Muscle of arm (tissue), 1 donor: ENCODE measurements at regions not wholly inside any gene's neighbourhood (a gene's known extent, or its start where the extent isn't known, plus 50 kb on each side); places are given as distances from the start of the nearest gene placed in this dataset.
"Not testable (repeated sequence)": the region's sequence is repeated elsewhere in the genome, so short reads cannot be mapped to it uniquely, and the experiment has no call there.

Experiments
- DNase-seq: peaks from one replicate; pipeline ENCODE4 v3.0.0-alpha.2; 2013

GRCh38 chr1:172918478-172918877 lies 132.3 kb downstream of the TNFSF18 start:
- no peak for DNase-seq

DNA sequence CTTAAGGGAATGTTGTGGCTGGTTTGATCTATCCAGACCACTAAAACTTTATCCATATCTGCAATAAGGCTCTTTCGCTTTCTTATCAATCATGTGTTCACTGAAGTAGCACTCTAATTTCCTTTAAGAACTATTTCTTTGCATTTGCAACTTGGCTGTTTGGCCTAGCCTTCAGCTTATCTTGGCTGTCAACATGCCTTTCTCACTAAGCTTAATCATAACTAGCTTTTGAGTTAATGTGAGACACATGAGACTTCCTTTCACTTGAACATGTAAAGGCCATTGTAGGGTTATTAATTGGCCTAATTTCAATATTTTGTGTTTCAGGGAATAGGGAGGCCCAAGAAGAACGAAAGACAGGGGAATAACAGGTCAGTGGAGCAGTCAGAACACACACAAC lies 124.7 kb downstream of the TNFSF18 start:
- no peak for DNase-seq

- DNase-seq = peak; percentile 19
Measured at GRCh38 chr1:172928412-172928811, 122.3 kb downstream of the TNFSF18 start.

DNA sequence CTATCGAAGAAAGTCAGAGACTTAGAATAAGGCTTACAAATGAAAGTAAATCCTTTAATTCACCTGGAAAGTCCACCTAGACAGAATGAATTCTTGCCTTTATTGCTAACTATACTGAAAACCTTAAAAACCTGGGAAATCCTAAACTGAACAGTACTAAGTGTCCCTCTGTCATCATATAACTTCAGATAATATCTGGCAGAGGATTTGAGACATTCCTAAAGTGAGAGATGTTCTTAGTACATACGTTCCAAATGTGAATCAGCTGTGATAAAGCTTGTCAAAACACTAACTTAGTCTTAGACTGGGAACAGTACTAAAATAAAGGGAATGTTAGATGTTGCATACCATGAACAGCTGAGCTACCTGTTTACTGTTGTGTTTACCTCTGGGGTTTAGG lies 121.7 kb downstream of the TNFSF18 start:
- DNase-seq = no peak

DNA sequence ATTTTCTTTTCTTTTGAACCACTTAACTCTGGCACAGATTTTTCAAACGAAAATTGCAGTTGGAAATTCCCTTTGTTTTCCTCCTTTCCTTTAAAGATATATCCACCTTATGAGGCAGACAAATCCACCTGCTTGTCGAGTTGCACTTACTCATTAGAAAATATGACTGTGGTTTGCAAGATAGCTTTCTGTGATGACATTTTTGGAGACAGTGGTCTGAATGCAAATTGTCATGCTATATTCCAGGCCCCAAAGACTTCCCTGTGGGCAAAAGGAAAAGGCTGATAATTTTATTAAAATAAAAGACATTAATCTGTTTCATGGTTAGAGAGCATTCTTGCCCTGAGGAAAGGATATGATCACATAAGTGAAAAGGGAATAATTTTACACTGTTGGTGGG lies 120.6 kb downstream of the TNFSF18 start:
- DNase-seq = no peak

DNA sequence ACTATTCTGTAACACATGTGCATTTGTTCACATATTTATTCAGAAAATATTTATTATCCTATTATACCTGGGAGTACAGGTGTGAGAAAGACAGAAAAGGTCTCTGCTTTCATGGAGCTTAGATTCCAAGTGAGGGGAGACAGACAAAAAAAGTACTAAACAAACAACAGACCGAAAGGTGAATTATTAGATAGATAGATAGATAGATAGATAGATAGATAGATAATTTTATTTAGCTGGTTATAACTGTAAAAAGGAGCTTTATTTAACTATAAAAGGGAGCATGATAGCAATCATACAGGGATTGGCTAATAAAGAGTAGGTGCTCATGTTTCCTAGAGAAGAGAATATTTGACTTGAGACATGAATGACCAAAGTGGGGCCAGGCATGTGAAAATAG lies 119.4 kb downstream of the TNFSF18 start:
- no peak for DNase-seq

GRCh38 chr1:172931761-172932160 lies 119.0 kb downstream of the TNFSF18 start:
- DNase-seq = no peak

- no peak for DNase-seq
Measured at GRCh38 chr1:172932981-172933380, 117.8 kb downstream of the TNFSF18 start.

DNA sequence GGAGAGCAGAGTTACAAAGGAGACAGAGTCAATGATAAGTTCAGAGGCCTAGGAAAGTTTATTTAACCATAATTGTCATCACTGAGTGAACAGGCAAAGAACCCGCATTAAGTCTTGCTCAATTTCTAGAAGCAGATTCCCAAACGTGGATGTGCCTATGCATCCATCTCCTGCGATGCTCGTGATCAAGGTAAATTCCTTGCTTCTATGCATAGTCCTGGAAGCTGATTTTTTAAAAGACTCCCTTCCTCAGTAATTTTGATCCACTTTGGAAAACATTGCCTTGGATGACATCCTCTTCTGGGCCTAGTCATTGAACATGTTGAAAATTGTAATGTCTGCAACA lies 116.4 kb downstream of the TNFSF18 start:
- no peak for DNase-seq

DNA sequence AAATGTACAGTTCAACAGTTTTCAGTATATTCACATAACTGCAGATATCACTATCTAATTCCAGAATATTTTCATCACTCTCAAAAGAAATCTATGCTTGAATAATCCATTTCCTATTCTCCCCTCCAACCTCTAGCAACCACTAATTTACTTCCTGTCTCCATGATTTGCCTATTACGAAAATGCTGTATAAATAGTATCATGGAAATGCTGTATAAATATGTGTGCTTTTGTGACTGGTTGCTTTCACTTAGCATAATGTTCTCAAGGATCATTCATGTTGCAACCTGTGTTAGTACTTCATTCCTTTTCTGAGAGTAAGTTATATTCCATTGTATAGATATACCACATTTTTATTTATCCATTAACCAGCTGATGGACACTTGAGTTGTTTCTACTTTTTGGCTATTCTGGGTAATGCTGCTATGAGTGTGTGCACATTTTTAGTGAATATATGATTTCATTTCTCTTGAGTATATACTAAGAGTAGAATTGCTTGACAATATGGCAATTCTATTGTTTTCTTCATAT lies 115.6 kb downstream of the TNFSF18 start:
- no peak for DNase-seq

GRCh38 chr1:172936088-172936645 lies 114.6 kb downstream of the TNFSF18 start:
- DNase-seq = no peak

GRCh38 chr1:172938681-172939080 lies 112.1 kb downstream of the TNFSF18 start:
- no peak for DNase-seq

GRCh38 chr1:172939475-172939874 lies 111.3 kb downstream of the TNFSF18 start:
- no peak for DNase-seq

DNA sequence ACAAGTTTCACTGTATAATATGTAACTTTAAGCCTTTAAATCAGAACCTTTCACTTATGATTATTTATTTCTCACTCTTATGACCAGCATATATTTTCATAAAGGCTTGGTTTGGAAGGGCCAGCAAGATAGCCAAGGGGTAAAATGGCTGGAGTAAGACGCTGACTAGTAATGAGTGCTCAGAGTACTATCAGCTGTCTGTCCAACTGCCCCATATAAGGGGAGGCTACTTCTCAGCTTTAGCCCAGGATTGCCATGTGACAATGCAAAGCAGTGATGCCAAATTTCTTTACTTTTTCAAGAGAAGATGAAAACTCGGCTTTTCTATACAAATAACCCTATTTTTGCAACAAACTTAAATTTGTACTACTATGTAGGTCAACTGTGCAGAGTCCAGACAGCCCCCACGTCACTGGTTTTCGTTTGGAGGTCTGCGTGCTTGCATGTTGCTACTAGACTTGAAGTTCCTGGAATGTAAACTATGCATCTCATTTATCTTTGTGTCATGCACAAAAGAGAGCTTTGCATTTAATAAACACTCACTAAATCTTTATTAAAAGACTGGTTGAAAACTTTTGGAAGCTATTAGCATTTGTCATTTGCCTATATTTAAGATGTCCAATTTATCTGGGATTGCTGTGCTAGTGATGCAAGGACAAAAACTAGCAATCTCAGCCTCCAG lies 110.4 kb downstream of the TNFSF18 start:
- DNase-seq = no peak

- no peak for DNase-seq
Measured at GRCh38 chr1:172941471-172941870, 109.3 kb downstream of the TNFSF18 start.

DNA sequence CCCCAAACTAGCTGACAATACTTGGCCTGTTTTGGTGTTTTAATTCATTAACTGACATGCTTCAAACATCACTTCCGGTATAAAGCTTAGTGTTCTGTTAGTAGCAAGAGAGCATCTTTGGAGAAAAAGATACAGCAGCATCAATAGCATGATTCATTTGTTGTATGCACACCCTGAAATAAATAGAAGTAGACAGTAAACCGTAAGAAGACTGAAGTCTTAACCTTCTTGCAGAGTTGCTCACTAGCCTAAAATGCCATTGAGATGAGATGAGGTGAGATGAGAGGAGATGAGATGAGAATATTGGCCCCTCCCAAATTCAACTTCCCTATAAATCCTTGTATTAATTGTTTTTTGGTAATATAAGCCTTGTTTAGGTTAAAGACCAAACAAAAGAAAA lies 108.8 kb downstream of the TNFSF18 start:
- no peak for DNase-seq

DNA sequence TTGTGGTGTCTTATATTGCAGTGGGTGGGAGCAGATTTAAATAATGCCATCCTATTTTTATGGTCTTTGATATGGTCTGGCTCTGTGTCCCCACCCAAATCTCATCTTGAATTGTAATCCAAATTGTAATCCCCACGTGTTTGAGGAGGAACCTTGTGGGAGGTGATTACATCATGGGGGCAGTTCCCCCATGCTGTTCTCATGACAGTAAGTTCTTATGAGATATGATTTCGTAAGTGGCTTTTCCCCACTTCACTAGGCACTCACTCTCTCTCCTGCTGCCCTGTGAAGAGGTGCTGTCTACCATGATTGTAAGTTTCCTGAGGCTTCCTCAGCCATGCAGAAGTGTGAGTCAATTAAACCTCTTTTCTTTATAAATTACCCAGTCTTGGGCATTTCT lies 107.6 kb downstream of the TNFSF18 start:
- DNase-seq = not testable (repeated sequence)

- no peak for DNase-seq
Measured at GRCh38 chr1:172944931-172945330, 105.8 kb downstream of the TNFSF18 start.

- no peak for DNase-seq
Measured at GRCh38 chr1:172946814-172947507, 103.8 kb downstream of the TNFSF18 start.

- DNase-seq = no peak
Measured at GRCh38 chr1:172948457-172948856, 102.3 kb downstream of the TNFSF18 start.

GRCh38 chr1:172949096-172949495 lies 101.6 kb downstream of the TNFSF18 start:
- DNase-seq = no peak

- DNase-seq = no peak
Measured at GRCh38 chr1:172950528-172950927, 100.2 kb downstream of the TNFSF18 start.

DNA sequence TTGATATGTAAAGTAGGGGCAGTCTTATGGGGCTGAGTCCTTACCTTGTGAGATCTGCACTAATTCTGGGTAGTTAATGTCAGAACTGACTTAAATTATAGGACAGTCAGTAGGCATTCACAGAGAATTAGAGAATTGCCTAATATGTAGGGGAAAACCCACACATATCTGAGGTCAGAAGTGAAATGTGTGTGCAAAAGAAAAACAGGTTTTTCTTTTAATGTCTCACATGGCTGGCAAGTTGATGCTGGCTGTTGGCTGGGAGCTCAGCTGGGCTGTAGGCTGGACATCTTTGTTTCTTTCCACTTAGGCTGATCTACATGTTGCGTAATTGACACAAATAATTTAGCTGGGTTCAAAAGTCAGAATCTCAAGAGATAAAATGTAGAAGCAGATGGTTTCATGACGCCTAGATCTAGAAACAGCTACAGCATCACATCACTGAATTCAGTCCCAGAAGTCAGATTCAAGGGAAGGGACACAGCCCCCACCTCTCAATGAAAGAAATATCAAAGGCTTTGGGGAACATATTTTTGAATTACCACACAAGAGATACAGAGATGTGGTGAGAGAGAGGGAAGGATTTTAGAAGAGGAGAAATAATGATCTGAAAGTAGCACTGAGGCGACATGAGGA lies 98.9 kb downstream of the TNFSF18 start:
- DNase-seq = no peak
